ENCODE measurements at regions not wholly inside any gene's neighbourhood (a gene's known extent, or its start where the extent isn't known, plus 50 kb on each side); places are given as distances from the start of the nearest gene placed in this dataset.

DNA sequence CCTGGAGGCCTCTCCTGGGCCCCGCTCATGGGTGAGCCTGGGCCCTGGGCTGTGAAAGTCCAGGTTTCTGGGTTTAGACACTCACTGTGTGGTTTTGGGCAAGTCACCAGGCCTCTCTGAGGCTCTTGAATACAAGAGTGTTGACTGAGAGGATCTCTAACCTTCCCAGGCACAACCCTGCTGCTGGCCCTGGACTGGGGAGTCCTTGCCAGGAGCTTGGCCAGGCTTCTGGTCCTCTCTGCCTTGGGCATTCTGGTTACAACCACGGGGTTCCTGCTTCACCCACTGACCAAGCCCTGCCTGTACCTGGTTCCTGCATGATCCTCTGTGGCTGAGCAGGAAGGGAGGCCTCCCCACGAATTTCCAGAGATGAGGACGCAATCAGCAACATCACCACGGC lies 63.6 kb upstream of the COL13A1 start:
- TF ChIP-seq, protein P1, sequence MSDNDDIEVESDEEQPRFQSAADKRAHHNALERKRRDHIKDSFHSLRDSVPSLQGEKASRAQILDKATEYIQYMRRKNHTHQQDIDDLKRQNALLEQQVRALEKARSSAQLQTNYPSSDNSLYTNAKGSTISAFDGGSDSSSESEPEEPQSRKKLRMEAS (IDR thresholded peaks at IDR 0.05; ENCODE audit: low read depth, low read length), result no peak
- no peak for TF ChIP-seq SP1 (IDR thresholded peaks at IDR 0.05; ENCODE audit: low read depth, low read length)
